ENCODE measurements at regions not wholly inside any gene's neighbourhood (a gene's known extent, or its start where the extent isn't known, plus 50 kb on each side); places are given as distances from the start of the nearest gene placed in this dataset.

GRCh38 chr3:76432396-76432795 lies 607.5 kb upstream of the ROBO2 start:
- no peak for DNase-seq (ENCODE audit: low spot score)

- no peak for DNase-seq (ENCODE audit: low spot score)
Observed at GRCh38 chr3:76436894-76437293, 603.0 kb upstream of the ROBO2 start.

- peak; percentile 12 for DNase-seq (ENCODE audit: low spot score)
Observed at GRCh38 chr3:76438971-76439370, 600.9 kb upstream of the ROBO2 start.

DNA sequence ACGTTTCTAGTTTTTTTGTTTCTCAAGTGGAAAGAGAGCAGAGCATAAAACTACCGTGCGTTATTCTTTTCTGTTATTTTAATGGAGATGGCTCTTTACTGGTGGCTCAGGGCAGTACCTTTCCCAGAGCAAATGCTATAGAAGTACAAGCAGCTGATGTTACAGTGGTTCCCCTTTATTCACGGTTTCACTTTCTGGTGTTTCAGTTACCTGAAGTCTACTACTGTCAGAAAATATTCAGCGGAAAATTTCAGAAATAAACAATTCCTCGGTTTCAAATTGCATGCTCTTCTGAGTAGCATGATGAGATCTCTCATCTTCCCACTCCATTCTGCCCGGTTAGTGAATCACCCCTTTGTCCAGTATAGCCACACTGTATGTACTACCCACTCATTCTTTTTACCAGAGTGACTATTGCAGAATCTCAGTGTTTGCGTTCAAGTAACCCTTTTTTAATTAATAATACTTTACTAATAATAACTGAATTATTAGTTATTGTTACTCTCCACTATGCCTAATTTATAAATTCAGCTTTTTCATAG lies 597.5 kb upstream of the ROBO2 start:
- DNase-seq (ENCODE audit: low spot score) = peak; percentile 70

GRCh38 chr3:76456322-76456721 lies 583.6 kb upstream of the ROBO2 start:
- DNase-seq (ENCODE audit: low spot score) = no peak

DNA sequence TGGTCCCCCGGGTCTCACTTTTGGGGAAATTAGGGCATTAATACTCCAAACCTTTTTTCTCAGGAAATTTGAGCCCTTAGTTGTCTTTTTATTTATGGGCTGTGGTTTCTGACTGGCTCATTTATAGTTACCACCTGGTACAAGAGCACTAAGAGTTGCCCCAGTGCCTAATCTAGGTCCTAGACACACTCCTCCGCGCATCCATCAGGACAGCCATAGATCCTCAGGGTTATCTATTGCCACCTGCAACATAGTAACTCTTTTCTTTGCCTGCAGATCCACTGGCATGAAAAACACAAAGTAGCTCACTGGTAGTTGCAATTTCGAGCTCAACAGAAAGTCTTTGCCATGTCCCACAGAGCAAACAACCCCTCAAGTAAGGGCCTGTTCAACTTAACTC lies 576.4 kb upstream of the ROBO2 start:
- no peak for DNase-seq (ENCODE audit: low spot score)

DNA sequence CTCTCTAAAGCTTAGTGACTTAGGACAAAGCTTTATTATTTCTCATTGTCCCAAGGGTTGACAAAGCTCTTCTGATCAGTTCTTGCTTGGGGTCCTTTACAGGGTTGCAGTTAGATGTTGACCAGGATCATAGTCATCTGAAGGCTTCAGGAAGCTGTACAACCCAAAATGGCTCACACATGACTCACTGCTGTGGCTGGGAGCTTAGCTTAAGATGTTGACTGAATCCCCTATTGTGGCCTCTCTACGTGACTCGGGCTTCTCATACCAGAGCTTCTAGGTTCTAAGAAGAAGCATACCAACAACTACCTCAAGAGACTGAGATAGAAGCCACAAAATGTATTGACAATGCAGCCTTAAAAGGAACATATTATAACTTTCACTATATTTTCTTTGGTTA lies 569.6 kb upstream of the ROBO2 start:
- DNase-seq (ENCODE audit: low spot score) = peak; percentile 52

DNA sequence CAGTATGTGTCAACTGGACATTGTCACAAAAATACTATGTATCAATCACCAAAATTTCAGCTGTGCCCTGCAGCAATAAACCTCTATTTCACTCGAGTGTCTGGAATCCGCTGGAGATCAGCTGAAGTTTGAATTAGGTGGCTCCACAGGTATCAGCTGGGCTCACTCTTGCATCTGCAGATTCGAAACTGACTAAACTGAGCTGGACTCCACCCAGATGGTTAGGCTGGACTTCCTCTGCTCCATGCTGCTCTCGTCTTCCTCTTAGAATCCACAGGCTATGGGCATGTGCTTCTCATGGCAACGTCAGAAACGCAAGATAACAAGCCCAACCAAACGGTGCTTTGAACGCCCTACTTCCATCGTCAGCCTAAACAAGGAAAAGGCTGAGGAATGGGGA lies 565.3 kb upstream of the ROBO2 start:
- DNase-seq (ENCODE audit: low spot score) = no peak

GRCh38 chr3:76479161-76479650 lies 560.7 kb upstream of the ROBO2 start:
- DNase-seq (ENCODE audit: low spot score) = no peak

DNA sequence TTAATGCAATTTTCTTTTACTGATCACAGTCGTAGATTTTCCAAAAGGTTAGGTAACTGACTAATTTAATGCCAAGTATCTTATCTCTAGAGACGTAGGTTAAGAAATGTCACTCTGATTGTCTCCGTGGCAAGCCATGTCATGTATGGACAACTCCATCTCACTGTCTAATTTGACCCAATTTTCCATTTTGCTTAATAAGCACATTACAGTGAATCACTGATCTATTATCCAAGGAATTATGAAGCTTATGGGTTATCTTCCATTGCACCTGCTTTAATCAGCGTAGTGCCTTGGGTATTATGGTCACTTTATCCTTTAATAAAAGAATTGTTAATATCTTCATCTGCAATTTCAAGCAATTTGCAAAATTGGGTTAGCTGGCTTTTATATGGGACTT lies 557.4 kb upstream of the ROBO2 start:
- no peak for DNase-seq (ENCODE audit: low spot score)

DNA sequence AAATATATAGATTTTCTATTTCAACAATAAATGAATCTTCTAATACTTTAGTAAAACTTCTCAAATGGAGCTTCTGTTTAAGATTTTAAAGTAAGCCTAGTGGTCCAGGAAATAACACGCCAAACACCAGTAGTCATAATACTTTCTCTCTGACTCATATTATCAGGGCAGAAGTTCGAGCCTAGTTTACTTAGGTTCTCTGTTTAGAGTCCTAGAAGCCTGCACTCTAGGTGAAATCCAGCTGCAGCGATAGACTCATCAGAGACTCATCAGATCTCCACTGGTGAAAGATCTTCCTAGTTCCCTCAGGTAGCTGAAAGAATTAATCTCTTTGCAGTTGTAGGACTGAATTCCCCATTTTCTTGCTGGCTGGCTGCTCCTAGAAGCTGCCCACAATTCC lies 552.5 kb upstream of the ROBO2 start:
- no peak for DNase-seq (ENCODE audit: low spot score)

DNA sequence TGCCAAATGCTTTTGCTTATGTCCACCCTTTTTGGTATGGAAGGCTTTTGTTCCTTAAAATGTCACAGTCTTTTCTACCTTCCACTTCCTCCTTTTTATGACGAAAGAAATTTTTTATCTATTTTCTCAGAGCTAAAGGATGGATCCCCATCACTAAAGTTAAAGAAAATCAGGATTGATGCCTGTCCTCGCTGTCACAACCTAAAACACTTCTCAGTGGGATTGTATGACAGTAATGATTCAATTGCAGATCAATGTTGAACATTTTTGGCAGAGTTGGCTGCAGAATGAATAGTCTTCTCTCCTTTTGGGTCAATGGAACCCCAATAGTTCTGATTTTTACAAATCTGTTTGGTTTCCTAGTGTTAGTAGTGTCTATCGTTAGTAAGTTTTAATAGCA lies 549.8 kb upstream of the ROBO2 start:
- no peak for DNase-seq (ENCODE audit: low spot score)

DNA sequence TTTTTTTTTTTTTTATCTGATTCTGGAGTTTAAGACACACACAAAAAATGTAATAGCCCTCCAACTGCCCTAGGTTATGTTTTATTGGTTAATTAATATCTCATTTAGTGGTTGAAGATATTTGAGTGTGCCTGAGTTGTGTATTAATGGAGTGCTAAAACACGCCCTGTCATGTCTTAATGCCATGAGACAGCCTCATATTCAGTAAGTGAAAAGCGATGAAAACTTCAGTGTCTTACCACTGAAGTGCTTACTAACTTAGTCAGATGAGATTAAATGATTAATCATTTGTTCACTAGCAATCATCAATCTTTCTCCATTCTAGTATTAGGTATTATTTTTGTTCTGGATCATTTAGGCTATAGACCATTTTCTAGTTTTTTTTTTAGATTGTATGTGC lies 544.7 kb upstream of the ROBO2 start:
- DNase-seq (ENCODE audit: low spot score) = no peak

- DNase-seq (ENCODE audit: low spot score) = peak; percentile 23
Observed at GRCh38 chr3:76497636-76498035, 542.3 kb upstream of the ROBO2 start.

DNA sequence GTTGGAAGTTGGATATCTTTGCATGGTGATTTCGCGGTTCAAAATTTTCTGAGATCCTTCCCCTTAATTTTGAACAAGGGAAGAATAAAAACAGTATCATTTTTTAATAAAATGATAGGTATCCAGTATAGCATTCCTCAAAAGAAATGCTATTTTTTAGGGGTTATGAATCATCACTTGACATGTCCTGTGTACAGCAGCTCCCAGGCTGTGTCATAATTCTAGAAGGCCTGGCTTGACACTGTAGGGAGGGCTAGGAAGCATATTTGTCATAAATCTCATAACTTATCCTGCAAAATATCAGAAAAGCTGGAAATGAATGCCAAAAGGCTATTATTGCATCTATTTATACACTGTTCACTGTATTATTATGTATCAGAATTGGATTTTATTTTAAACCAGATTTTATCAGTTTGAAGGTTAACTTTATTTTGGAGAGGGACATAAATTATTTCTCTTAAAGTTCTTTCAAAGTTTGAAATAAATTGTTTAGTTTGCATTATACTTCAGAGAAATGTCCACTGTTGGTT lies 539.1 kb upstream of the ROBO2 start:
- DNase-seq (ENCODE audit: low spot score) = no peak

DNA sequence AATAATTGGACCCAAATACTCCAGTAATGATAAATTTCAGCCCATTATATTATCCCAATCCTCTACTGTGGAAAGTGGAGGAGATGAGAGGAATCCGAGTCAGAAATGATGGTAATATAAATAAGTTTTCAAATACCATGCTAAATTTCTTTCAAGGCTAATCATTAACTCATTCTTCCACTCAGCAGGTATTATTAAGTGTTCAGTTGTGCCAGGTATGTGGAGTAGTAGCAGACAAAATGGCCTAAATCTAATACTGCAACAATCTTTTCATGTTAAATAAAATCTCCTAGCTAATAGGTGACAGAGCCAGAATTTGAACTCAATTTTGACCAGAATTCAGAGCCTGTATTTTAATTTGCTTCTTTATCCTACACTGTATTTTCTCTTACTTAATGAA lies 538.6 kb upstream of the ROBO2 start:
- no peak for DNase-seq (ENCODE audit: low spot score)

- no peak for DNase-seq (ENCODE audit: low spot score)
Observed at GRCh38 chr3:76502076-76502475, 537.8 kb upstream of the ROBO2 start.

GRCh38 chr3:76505202-76505845 lies 534.6 kb upstream of the ROBO2 start:
- no peak for DNase-seq (ENCODE audit: low spot score)

DNA sequence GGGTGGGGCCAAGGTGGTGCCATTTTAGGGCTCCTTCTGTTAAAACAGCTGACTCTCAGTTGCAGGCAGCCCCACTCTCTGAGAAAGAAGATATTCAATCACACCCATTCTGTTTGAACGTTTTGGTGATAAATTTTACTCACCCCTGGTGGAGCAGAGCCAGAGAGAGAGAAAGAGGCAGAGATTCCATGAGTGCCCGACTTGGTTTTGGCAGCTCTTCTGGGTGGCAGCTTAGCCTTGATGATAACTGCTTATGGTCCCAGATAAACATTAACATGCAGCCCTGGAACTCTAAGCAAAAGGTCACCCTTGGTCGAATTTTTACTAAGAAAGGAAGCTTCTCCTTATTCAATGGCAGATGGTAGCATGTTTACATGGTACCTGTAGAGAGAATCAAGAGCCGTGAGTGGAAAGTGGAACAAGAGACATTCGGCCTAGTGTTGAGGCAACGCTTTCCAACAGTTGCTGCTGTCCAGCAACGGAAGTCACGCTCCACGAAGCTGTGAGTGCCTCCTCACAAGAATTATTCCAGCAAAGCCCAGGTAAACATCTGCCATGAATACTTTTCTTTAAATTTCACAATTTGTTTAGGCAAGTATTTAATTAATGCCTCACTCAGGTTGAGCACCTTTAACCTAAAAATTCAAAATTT lies 530.6 kb upstream of the ROBO2 start:
- no peak for DNase-seq (ENCODE audit: low spot score)

- DNase-seq (ENCODE audit: low spot score) = no peak
Observed at GRCh38 chr3:76514836-76515235, 525.1 kb upstream of the ROBO2 start.

GRCh38 chr3:76523337-76523736 lies 516.6 kb upstream of the ROBO2 start:
- no peak for DNase-seq (ENCODE audit: low spot score)

DNA sequence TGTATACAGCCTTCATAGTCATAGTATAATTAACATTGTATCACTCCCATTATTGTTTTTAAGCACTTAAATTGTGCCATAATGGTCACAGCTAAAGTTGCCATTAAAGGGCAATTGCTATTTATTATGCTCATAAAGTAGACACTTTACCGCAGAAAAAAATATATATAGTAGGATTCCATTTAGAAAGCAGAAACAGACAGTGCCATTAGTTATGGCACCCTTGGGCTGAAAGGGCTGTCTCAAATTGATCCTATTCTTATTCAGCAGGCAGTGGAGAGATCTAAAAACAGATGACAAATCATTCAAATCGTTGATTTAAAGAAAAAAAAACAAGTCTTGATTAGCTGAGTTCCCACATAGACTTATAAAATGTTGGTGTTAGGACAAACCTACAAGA lies 514.2 kb upstream of the ROBO2 start:
- no peak for DNase-seq (ENCODE audit: low spot score)

DNA sequence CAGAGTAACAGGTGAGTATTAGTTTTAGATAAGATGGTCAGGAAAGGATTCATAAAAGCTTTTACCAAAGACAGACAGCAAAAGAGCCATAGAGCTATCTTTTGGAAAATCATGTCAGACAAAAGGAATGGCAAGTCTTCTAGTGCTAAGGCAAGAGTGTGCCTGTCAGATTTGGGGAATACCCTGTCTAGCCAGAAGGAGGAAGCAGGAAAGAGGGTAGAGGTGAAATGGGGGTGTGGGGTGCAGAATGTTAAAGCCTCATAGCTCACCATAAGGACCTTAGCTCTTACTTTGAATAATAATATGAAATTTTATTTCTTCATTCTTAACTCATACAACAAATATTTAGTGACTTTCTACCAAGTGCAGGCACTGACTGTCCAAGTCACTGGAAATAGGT lies 512.1 kb upstream of the ROBO2 start:
- no peak for DNase-seq (ENCODE audit: low spot score)
